Neural crest cell (in vitro differentiated cells): ENCODE measurements at regions not wholly inside any gene's neighbourhood (a gene's known extent, or its start where the extent isn't known, plus 50 kb on each side); places are given as distances from the start of the nearest gene placed in this dataset.

Source experiments
- DNase-seq: peaks from one replicate; pipeline ENCODE4 v3.0.0; 2021; ENCODE audit warnings: low read depth, mixed read lengths, low spot score
- H3K27ac Mint-ChIP-seq: one replicate; pipeline ENCODE4 v1.8.0; 2021; ENCODE audit warnings: mild to moderate bottlenecking, mixed read lengths; ENCODE audit not compliant: unreplicated experiment
- H3K27me3 Mint-ChIP-seq: 2 replicates; pipeline ENCODE4 v1.8.0; 2021; ENCODE audit warnings: low read depth, mild to moderate bottlenecking, mixed read lengths
- H3K36me3 Mint-ChIP-seq: 2 replicates; pipeline ENCODE4 v1.8.0; 2021; ENCODE audit warnings: low read depth, mild to moderate bottlenecking, mixed read lengths
- H3K4me1 Mint-ChIP-seq: 2 replicates; pipeline ENCODE4 v1.8.0; 2021; ENCODE audit warnings: mixed read lengths
- H3K4me3 Mint-ChIP-seq: one replicate; pipeline ENCODE4 v1.8.0; 2021; ENCODE audit warnings: mild to moderate bottlenecking, mixed read lengths
- H3K9me3 Mint-ChIP-seq: 2 replicates; pipeline ENCODE4 v1.8.0; 2021; ENCODE audit warnings: mixed read lengths
- TF ChIP-seq, protein P1 (sequence below): fragments of 200-600 bp; sonication (generic); conservative IDR thresholded peaks from 2 replicates; pipeline ENCODE4 v1.5.0; 2021; ENCODE audit warnings: antibody characterized with exemption, mild to moderate bottlenecking

DNA sequence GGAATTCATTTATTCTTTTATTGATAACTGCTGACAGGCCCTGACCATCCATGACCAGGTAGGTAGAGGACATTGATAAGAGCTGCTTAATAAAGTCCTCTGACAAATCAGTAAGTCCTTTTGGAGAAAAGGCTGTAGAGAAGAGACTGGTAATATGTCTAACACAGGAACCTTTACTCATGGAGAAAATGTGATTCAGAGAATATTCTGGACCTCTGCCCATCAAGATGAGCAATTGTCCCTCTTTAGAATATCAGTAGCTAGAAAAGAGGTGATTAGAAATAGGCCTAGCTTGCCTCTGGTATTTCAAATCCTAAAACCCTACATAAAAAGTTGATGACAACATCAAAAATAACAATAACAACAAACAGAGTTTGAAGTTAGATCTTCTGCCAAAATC lies 642.3 kb downstream of the TBC1D4 start:
- Mint-ChIP-seq H3K27ac (no peak overlapping the region), H3K36me3 (no peaks in the 10 kb centered on the region), H3K4me1 (no peaks in the 10 kb centered on the region), H3K4me3 (no peak overlapping the region), H3K27me3 (no peaks in the 10 kb centered on the region), H3K9me3 (peaks cover 6% of the 10 kb centered on the region)
- TF ChIP-seq, protein P1, sequence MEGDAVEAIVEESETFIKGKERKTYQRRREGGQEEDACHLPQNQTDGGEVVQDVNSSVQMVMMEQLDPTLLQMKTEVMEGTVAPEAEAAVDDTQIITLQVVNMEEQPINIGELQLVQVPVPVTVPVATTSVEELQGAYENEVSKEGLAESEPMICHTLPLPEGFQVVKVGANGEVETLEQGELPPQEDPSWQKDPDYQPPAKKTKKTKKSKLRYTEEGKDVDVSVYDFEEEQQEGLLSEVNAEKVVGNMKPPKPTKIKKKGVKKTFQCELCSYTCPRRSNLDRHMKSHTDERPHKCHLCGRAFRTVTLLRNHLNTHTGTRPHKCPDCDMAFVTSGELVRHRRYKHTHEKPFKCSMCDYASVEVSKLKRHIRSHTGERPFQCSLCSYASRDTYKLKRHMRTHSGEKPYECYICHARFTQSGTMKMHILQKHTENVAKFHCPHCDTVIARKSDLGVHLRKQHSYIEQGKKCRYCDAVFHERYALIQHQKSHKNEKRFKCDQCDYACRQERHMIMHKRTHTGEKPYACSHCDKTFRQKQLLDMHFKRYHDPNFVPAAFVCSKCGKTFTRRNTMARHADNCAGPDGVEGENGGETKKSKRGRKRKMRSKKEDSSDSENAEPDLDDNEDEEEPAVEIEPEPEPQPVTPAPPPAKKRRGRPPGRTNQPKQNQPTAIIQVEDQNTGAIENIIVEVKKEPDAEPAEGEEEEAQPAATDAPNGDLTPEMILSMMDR = no peak
- DNase-seq = no peak

DNA sequence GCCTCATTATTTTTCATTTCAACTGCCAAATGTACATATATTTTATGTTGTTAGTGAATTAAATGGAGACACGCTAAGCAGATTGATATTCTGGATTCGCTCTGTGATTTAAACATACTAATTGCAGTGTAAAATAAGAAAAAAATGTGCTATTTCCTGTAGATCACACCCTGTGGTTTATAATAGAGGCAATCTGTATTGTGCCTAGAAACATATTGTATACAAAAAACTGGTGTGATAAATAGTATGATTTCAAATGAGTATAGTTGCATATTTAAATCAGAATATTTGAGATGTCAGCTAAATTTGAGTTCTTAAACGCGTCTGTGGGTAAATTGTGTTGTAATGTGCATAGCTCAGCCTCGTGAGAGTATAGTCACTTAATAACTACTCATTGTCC lies 643.9 kb downstream of the TBC1D4 start:
- H3K27ac Mint-ChIP-seq = no peak overlapping the region
- DNase-seq = no peak
- H3K9me3 Mint-ChIP-seq = peaks cover 6% of the 10 kb centered on the region
- TF ChIP-seq, protein P1 = no peak
- peaks cover 2% of the 10 kb centered on the region for H3K36me3 Mint-ChIP-seq
- no peaks in the 10 kb centered on the region for H3K4me1 Mint-ChIP-seq
- no peak overlapping the region for H3K4me3 Mint-ChIP-seq
- H3K27me3 Mint-ChIP-seq = no peaks in the 10 kb centered on the region

DNA sequence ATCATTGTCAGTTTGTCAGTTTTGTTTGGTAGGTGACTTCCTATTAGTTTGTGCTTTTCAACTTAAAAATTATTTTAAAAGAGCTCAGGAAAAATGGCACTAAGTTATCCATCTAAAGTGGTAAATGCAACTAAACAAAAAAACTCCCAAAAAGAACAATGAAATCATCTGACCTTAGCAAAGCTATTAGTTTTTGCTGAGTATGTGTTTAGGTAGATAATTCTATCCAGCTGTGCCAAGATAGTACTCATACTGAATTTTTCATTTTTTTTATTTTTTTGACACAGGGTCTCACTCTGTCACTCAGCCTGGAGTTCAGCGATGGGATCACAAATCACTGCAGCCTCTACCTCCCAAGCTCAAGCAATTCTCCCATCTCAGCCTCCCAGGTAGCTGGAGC lies 645.3 kb downstream of the TBC1D4 start:
- DNase-seq = no peak
- peaks cover 6% of the 10 kb centered on the region for H3K9me3 Mint-ChIP-seq
- H3K36me3 Mint-ChIP-seq = peaks cover 2% of the 10 kb centered on the region
- H3K4me1 Mint-ChIP-seq = no peaks in the 10 kb centered on the region
- no peak overlapping the region for H3K4me3 Mint-ChIP-seq
- H3K27me3 Mint-ChIP-seq = no peaks in the 10 kb centered on the region
- TF ChIP-seq, protein P1 = no peak
- H3K27ac Mint-ChIP-seq = no peak overlapping the region

DNA sequence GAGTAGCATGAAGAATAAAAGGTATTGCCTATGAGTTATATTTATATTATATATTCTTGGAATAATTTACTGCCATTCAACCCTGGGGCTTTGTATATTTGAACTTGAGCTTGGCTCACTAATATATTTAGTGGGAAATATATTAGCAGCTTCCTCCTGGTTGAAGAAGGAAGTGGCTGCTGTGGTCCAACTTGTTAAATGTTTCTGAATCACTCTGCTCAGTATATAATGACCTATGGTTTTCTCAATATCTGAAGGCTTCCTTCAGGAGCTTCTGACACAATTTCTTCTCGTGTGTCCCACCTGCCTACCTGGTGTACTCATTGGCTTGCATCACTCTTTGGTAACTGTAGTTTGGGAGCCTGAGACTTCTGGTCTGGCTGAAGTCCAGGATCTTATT lies 646.4 kb downstream of the TBC1D4 start:
- Mint-ChIP-seq H3K36me3 (peaks cover 2% of the 10 kb centered on the region), H3K27ac (no peak overlapping the region), H3K4me3 (no peak overlapping the region), H3K4me1 (no peaks in the 10 kb centered on the region), H3K9me3 (no peaks in the 10 kb centered on the region), H3K27me3 (no peaks in the 10 kb centered on the region)
- TF ChIP-seq, protein P1 = no peak
- DNase-seq = no peak

DNA sequence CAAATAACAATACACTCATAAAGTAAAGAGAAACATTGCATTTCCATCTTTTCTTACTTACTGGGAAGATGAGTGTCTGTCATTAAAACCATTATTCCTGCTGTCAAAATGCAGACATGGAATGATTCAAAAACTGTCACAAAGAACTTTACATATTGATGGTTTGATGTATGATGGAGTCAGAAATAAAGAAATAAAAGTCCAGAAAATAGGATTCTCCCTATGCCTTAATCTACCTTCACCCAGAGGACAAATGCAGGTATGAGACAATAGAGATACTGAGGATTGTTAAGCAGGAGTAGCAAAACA lies 656.1 kb downstream of the TBC1D4 start:
- peaks cover 5% of the 10 kb centered on the region for H3K36me3 Mint-ChIP-seq
- H3K27me3 Mint-ChIP-seq = no peaks in the 10 kb centered on the region
- no peak overlapping the region for H3K4me3 Mint-ChIP-seq
- no peaks in the 10 kb centered on the region for H3K9me3 Mint-ChIP-seq
- TF ChIP-seq, protein P1 = no peak
- peaks cover 10% of the 10 kb centered on the region for H3K4me1 Mint-ChIP-seq
- no peak for DNase-seq
- no peak overlapping the region for H3K27ac Mint-ChIP-seq
